Stimulated activated naive B cell treated with anti-CD40 and anti-IgM and Interleukin-4, amounts not matched to agents 10 μg/mL and 1 μg/mL and 100 μg/mL, for 72 hours (primary cell): ENCODE measurements at regions not wholly inside any gene's neighbourhood (a gene's known extent, or its start where the extent isn't known, plus 50 kb on each side); places are given as distances from the start of the nearest gene placed in this dataset.

Experiments used
- ATAC-seq, 2 donors: fragments of 150-1000 bp; cut with Tn5 transposase; replicated peaks; 2 replicates each; pipeline ENCODE4 v1.10.0; 2021; ENCODE audit warnings: moderate library complexity in 1 of 2
- DNase-seq: peaks from one replicate; pipeline ENCODE4 v3.0.0; 2021
- H3K27ac Mint-ChIP-seq: one replicate; pipeline ENCODE4 v1.8.0; 2022; ENCODE audit warnings: mild to moderate bottlenecking, mixed read lengths
- H3K27me3 Mint-ChIP-seq, 2 donors: one replicate each; pipeline ENCODE4 v1.8.0; 2022; ENCODE audit warnings: mixed read lengths in 2 of 2
- H3K36me3 Mint-ChIP-seq, 2 donors: one replicate each; pipeline ENCODE4 v1.8.0; 2022; ENCODE audit warnings: mixed read lengths in 2 of 2, mild to moderate bottlenecking in 1 of 2
- H3K4me1 Mint-ChIP-seq, 2 donors: one replicate each; pipeline ENCODE4 v1.8.0; 2022; ENCODE audit warnings: mixed read lengths in 2 of 2, mild to moderate bottlenecking in 1 of 2
- H3K4me3 Mint-ChIP-seq, 2 donors: one replicate each; pipeline ENCODE4 v1.8.0; 2022; ENCODE audit warnings: mild to moderate bottlenecking in 2 of 2, mixed read lengths in 2 of 2, moderate library complexity in 1 of 2
- H3K9me3 Mint-ChIP-seq, 2 donors: one replicate each; pipeline ENCODE4 v1.8.0; 2022; ENCODE audit warnings: mixed read lengths in 2 of 2, mild to moderate bottlenecking in 1 of 2

DNA sequence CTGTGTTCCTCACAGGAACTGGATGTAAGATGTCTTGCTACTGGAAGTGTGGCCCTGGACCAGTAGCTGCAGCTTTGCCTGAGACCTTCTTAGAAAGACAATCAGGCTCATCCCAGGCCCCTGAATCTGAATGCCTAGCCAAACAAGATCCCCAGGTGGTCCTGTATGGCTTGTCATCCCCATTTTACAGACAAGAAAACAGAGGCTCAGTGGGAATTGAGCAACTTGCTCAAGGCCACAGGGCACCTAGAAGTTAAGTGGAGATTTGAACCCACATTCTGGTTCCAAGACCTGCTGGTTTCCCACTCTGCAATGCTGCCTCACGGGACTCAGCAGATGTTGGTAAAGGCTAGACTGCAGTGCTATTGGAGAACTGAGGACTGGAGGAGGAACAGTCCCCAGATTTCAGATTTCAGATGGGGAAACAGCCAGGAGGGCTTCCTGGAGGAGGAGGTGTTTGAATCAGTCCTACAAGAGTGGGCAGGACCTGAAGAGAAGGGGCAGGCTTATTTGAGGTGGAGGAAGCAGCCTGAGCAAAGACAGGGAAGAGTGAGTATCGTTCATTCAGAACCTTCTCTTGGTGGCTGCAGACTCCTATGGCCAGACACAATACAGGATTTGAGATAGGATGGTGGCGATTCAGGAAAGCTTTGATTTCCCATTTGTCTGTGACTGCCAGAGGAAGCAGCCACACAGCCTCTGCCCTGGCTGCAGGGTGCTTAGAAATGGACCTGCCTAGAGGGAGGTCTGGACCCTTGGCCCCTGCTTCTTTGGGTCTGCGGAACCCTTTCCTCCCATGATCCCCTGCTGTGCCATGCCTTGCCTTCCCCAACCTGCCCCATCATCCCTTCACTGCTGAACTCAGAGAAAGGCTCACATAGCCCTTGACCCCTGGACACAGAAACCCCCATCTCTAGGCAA, 233.4 kb upstream of the NLRP1 start:
- peaks cover 38 to 60% of the 10 kb centered on the region in 2 donors for H3K27me3 Mint-ChIP-seq
- H3K9me3 Mint-ChIP-seq: peaks cover 0 to 3% of the 10 kb centered on the region in 2 donors
- no peak overlapping the region for H3K27ac Mint-ChIP-seq
- no peak overlapping the region for H3K4me3 Mint-ChIP-seq
- no peaks in the 10 kb centered on the region for H3K36me3 Mint-ChIP-seq
- DNase-seq (no peak), ATAC-seq (no peak)
- H3K4me1 Mint-ChIP-seq: peaks cover 6% of the 10 kb centered on the region in 2 donors

DNA sequence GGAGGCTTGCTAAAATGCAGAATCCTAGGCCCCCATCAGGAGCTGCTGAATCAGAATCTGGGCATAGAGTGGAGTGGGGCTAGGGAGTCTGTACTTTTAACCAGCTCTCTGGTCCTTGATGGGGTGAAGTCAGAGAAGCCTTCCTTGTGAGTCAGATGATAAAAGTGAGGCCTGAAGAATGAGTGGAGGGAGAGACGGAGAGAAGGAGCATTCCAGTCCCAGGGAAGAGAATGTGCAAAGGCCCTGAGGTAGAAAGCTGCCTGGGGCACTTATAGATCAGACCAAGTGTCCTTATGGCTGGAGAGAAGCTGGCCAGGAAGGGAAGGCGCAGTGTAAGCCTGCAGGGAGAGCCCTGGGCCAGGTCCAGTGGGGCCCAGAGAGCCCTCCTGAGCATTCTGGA, 235.1 kb upstream of the NLRP1 start:
- H3K36me3 Mint-ChIP-seq: no peaks in the 10 kb centered on the region
- H3K27ac Mint-ChIP-seq: no peak overlapping the region
- H3K9me3 Mint-ChIP-seq: no peaks in the 10 kb centered on the region
- peaks cover 41 to 60% of the 10 kb centered on the region in 2 donors for H3K27me3 Mint-ChIP-seq
- no peak for ATAC-seq
- DNase-seq: no peak
- no peak overlapping the region for H3K4me3 Mint-ChIP-seq
- peaks cover 6% of the 10 kb centered on the region in 2 donors for H3K4me1 Mint-ChIP-seq

DNA sequence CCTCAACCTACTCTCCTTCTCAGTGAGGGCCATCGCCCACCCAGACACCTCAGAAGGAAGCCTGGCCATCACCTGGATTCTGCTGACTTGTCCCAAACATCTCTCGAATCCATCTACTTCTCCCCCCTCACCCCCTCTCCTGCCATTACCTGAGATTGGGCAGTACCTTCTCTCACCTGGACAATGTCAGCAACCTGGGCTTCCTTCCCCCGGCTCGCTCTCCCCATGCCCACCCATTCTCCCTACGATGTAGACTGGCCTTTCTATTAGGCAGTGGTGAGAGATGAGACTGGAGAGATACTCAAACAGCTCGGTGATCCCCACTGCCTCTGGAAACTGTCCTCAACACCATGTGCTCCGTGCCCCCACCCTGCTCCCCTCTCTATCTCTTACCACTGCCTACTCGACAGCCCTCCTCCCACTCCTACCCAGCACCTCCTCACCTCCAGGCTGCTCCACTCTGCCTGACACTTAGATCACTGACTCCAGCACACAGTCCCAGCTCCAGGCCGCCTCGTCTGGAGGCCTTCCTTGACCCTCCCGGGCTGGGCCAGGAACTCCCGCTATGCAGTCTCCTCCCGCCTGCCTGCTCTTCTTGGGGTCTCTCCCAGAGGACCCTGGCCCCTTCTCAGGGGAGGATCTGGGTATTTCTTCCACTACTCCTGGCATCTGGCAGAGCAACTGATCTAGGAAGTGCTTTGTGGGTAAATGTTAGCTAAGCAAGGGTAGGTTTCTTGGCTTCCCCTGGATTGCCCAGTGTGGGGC, 235.8 kb upstream of the NLRP1 start:
- H3K4me1 Mint-ChIP-seq: peaks cover 6% of the 10 kb centered on the region in 2 donors
- no peaks in the 10 kb centered on the region for H3K36me3 Mint-ChIP-seq
- ATAC-seq (no peak), DNase-seq (no peak)
- no peaks in the 10 kb centered on the region for H3K9me3 Mint-ChIP-seq
- H3K27ac Mint-ChIP-seq: no peak overlapping the region
- H3K27me3 Mint-ChIP-seq: peaks cover 44 to 59% of the 10 kb centered on the region in 2 donors
- H3K4me3 Mint-ChIP-seq: no peak overlapping the region

DNA sequence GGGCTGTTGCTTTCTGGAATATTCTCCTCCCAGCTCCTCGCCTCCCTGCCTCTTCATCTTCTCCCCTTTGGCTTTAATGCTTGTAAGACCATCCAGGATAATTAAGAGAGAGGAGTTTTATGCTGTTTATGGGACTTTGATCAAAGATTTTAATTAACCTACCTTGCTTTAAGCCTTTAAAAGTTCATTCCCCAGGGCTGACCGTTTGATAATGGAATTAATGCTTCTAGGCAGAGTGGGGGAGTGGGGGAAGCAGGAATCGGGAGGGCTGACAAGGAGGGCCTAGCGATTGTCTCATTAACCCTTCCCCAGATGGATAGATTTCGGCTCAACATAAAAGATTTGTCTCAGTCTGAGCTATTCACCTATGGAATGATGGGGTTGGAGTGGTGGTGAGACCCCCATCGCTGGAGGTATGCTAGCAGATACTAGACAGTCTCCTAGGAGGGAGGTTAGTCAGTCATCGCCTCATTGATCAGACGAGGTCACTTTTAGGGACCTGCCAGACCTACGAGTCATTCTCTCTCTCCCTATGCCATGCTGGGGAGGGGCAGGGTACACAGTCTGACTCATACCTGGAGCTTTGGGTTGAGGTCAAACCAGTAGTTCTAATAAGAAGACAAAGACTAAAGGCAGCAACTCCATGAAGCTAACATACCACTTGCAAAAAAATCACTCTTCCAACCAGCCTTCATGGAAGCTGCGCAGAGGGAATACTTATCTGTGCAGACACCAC, 236.6 kb upstream of the NLRP1 start:
- H3K9me3 Mint-ChIP-seq: no peaks in the 10 kb centered on the region
- peaks cover 41 to 55% of the 10 kb centered on the region in 2 donors for H3K27me3 Mint-ChIP-seq
- H3K36me3 Mint-ChIP-seq: no peaks in the 10 kb centered on the region
- H3K4me3 Mint-ChIP-seq: no peak overlapping the region
- ATAC-seq (peak; percentile 85 to 96), DNase-seq (peak; percentile 32)
- H3K27ac Mint-ChIP-seq: no peak overlapping the region
- H3K4me1 Mint-ChIP-seq: peaks cover 6% of the 10 kb centered on the region in 2 donors

DNA sequence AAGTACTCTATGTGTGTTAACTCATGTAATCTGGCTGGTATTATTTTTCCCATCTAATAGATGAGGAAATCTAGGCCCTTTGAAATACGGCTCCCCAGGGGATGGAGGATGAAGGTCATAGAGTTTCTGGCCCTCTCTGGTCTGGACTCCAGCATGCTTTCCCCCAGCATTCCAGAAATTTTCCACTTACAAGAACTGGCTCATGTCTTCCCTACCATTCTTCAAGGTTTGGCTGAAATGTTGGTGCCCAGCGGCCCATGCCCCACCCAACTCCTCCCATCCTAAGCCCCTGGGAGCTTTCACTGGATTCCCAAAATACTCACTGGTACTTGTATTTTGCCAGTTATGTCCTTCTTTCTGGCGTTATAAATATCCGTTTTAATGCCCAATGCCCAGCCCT, 237.5 kb upstream of the NLRP1 start:
- ATAC-seq: no peak
- Mint-ChIP-seq H3K27me3 (peaks cover 41 to 47% of the 10 kb centered on the region in 2 donors), H3K4me1 (peaks cover 6% of the 10 kb centered on the region in 2 donors)

DNA sequence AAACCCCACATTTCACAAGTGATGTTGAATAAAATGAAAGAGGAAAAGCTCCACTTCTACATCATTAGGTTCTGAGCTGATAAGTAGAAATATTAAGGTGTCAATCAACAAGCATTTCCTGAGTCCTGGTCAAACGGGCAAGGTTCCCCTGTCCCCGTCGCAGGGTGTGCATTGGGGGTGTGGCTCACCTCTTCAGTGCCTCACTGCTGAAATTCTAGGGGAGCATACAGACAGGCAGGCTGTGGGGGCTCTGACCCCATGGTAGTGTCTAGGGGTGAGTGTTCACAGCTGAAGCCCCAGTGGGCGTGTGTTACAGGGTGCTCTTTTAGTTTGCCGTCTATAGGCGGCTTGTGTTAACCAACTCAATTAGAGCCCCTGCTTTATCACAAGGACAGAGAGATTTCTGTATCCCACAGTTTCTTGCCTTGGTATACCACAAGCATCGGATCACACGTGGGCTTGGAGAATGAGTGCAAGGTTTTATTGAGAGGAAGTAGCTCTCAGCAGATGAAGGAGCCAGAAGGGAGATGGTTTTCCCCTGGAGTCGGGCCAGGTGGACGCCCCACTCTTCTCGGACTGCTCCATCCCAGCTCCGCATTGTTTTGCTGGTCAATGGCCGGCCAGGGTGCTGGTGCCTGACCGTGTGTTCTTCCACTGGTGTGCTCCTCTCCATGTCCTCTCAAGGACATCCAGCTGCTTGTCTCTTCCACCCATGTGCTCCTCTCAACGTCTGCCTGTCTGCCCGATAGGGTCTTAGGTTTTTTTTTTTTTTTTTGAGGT, 238.2 kb upstream of the NLRP1 start:
- Mint-ChIP-seq H3K27me3 (peaks cover 46 to 52% of the 10 kb centered on the region in 2 donors), H3K4me3 (no peak overlapping the region), H3K4me1 (peaks cover 6% of the 10 kb centered on the region in 2 donors), H3K27ac (no peak overlapping the region), H3K9me3 (peaks cover 3 to 4% of the 10 kb centered on the region in 2 donors), H3K36me3 (no peaks in the 10 kb centered on the region)
- no peak for ATAC-seq
- no peak for DNase-seq

More for the DNA sequence above, 237.5 kb upstream of the NLRP1 start:
- Mint-ChIP-seq H3K9me3 (no peaks in the 10 kb centered on the region), H3K27ac (no peak overlapping the region), H3K4me3 (no peak overlapping the region), H3K36me3 (no peaks in the 10 kb centered on the region)
- no peak for DNase-seq

DNA sequence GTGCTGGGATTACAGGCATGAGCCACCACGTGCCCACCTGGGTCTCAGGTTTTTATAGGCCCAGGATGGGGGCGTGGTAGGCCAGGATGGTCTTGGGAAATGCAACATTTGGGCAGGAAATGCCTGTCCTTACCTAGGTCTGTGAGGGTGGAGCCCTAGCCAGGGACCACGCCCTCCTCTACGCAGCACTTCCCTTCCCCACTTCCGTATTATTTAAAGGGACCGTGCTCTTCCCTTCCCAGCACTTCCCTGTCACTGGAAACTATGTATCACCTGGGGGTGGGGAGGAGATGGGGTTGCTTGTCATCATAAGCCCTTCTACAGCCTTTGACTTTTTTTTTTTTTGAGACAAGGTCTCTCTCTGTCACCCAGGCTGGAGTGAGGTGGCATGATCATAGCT, 238.9 kb upstream of the NLRP1 start:
- Mint-ChIP-seq H3K27ac (no peak overlapping the region), H3K27me3 (peaks cover 43 to 49% of the 10 kb centered on the region in 2 donors), H3K4me3 (no peak overlapping the region), H3K4me1 (peaks cover 6% of the 10 kb centered on the region in 2 donors), H3K36me3 (no peaks in the 10 kb centered on the region), H3K9me3 (peaks cover 3 to 6% of the 10 kb centered on the region in 2 donors)
- DNase-seq (no peak), ATAC-seq (no peak)

DNA sequence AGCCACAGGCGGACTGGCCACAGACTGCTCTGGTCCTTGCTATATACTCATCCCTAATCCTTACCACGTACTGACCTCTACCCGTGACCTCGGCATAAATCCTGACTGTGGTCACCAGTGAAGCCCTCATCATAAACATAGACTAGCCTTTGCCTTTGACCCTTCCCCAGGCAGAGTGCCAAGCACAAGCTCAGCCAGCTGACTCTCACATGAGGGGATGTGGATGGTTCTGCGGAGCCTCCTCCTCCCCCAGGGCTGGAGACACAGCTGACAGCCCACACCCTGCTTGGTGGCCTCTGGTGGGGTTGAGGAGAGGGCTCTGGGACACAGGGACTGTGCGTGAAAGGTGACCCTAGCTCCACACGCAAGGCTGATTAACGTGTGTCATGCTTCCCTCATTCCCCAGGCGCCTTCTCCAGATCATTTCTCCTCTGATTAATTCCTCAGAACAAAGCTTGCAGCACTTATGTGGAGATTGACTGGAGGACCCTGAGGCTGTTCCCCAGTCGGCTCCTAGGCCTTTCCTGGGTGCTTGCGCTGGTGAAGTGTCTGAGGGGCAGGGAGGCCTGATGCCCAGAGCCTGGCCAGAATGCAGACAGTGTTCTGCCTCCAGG, 241.5 kb upstream of the NLRP1 start:
- DNase-seq (no peak), ATAC-seq (no peak)
- Mint-ChIP-seq H3K4me3 (no peak overlapping the region), H3K9me3 (peaks cover 3 to 6% of the 10 kb centered on the region in 2 donors), H3K36me3 (no peaks in the 10 kb centered on the region), H3K27me3 (peaks cover 34 to 42% of the 10 kb centered on the region in 2 donors), H3K4me1 (peaks cover 6% of the 10 kb centered on the region in 2 donors), H3K27ac (no peak overlapping the region)

DNA sequence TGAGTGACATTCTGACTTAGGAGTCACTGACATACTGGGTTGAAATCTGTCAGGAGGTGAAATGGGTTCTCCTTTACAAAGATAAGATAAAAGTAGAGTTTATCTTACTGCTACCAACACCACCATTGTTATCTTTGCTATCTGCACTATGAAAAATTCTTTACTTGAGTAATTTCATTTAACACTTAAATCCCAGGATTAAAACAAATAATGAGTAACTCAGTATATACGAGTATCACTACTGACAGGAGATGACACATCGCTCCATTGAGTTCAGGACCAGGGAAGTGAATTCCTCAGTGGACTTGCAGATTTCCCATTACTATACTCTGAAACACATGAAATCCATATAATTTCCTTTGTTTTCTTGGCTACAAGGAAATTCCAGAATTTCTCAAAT, 242.1 kb upstream of the NLRP1 start:
- H3K36me3 Mint-ChIP-seq: no peaks in the 10 kb centered on the region
- peaks cover 3 to 6% of the 10 kb centered on the region in 2 donors for H3K9me3 Mint-ChIP-seq
- no peak overlapping the region for H3K27ac Mint-ChIP-seq
- peaks cover 30 to 42% of the 10 kb centered on the region in 2 donors for H3K27me3 Mint-ChIP-seq
- DNase-seq (no peak), ATAC-seq (no peak)
- no peak overlapping the region for H3K4me3 Mint-ChIP-seq
- H3K4me1 Mint-ChIP-seq: peaks cover 2% of the 10 kb centered on the region in 2 donors

DNA sequence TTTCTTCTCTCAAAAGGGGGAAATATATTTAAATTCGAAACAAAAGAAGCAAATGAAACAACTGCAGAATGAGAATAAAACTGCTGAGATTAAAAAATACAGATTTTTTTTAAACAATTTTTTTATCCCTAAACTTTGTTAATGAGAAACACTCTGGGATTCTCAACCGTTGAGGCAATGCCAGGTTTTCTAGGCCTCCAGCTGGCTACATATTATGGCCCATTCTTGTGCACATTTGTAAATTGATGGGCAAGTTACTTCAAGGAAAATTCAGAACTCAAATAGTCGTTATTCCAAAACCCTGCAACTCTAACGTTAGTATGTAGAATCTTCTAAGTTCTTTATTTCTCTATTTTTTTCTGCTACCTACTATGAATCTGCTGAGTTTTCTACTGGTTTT, 239.3 kb upstream of the WSCD1 start:
- Mint-ChIP-seq H3K4me3 (no peak overlapping the region), H3K36me3 (no peaks in the 10 kb centered on the region), H3K27me3 (peaks cover 18 to 25% of the 10 kb centered on the region in 2 donors), H3K4me1 (peaks cover 5 to 7% of the 10 kb centered on the region in 2 donors), H3K27ac (no peak overlapping the region), H3K9me3 (peaks cover 3 to 6% of the 10 kb centered on the region in 2 donors)
- ATAC-seq: no peak
- no peak for DNase-seq

DNA sequence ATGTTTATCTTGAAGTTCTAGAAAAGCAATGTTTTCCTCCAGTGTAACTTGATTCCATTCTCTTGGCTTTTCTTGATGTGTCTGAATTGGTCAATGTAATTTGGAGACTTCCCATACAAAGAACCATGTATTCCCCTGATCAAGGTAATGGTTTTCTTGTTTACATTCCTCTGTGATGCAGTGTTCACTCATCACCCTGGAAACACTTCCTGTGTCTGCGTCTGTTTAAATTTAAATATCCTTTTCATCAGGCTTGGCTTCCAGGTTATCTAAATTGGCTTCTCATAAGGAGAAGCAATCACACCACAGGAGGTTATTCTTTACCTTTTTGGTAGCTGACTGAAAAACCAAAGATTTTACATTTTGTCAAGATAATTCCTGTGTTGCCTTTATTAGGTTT, 237.3 kb upstream of the WSCD1 start:
- Mint-ChIP-seq H3K27ac (no peak overlapping the region), H3K4me3 (no peak overlapping the region), H3K27me3 (peaks cover 10 to 25% of the 10 kb centered on the region in 2 donors), H3K4me1 (peaks cover 5 to 7% of the 10 kb centered on the region in 2 donors), H3K36me3 (no peaks in the 10 kb centered on the region), H3K9me3 (no peaks in the 10 kb centered on the region)
- DNase-seq (no peak), ATAC-seq (no peak)

DNA sequence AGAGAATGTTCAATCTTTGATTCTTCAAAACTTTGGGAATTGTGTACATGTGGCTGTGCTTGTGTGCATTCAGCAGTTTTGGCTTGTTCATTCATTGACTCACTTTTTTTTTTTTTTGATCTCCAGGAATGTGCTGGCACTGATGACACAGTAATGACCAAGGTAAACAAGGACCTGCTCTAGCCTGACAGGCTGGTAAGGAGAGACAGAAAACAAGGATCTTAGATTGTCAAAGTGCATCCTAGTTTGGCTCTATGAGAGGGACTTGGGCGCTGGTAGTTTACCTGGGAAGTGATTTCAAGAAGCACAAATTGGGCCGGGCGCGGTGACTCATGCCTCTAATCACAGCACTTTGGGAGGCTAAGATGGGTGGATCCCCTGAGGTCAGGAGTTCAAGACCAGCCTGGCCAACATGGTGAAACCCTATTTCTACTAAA, 233.1 kb upstream of the WSCD1 start:
- Mint-ChIP-seq H3K9me3 (no peaks in the 10 kb centered on the region), H3K4me1 (peaks cover 5 to 7% of the 10 kb centered on the region in 2 donors), H3K36me3 (no peaks in the 10 kb centered on the region), H3K27me3 (peaks cover 4 to 12% of the 10 kb centered on the region in 2 donors), H3K27ac (no peak overlapping the region), H3K4me3 (no peak overlapping the region)
- DNase-seq (no peak), ATAC-seq (no peak)

DNA sequence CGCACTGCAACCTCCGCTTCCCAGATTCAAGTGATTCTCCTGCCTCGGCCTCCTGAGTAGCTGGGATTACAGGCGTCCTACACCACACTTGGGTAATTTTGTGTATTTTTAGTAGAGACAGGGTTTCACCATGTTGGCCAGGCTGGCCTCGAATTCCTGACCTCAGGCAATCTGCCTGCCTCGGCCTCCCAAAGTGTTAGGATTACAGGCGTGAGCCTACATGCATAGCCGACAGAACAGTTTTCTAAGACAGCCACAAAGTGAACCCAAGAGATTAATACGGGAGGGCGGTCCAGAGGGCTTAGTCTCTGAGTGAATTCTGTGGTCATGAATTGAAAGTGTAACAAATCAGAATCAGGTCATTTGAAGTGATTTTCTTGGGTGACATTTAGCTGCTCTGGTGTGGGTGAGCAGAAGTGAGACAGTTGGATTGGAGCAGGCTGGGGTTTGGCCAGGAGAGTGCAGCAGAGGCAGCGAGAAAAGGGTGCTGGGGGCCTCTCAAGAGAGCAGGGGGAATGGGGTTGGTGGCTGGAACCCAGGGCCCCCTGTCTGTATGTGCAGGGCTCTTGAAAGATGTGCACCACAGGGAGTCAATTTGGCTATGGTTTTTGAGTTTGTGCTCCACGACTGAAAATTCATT, 231.4 kb upstream of the WSCD1 start:
- no peak overlapping the region for H3K27ac Mint-ChIP-seq
- DNase-seq (no peak), ATAC-seq (peak in 1 of 2 donors; percentile 31)
- H3K9me3 Mint-ChIP-seq: no peaks in the 10 kb centered on the region
- H3K36me3 Mint-ChIP-seq: no peaks in the 10 kb centered on the region
- H3K27me3 Mint-ChIP-seq: peaks cover 4 to 12% of the 10 kb centered on the region in 2 donors
- peaks cover 5 to 7% of the 10 kb centered on the region in 2 donors for H3K4me1 Mint-ChIP-seq
- no peak overlapping the region for H3K4me3 Mint-ChIP-seq
